ENCODE measurements at regions not wholly inside any gene's neighbourhood (a gene's known extent, or its start where the extent isn't known, plus 50 kb on each side); places are given as distances from the start of the nearest gene placed in this dataset.

DNA sequence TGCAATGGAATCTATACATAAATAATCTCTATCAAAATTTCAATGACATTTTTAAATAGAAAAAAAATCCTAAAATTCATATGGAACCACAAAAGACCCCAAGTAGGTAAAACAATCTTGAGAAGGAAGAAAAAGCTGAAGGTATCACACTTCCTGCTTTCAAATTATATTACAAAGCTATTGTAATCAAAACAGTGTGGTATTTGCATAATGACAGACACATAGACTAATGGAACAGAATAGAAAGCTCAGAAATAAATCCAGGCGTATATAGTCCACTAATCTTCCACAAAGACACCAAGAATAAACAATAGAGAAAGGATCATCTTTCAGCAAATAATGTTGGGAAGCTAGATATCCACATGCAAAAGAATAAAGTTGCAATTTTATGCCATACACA lies 699.8 kb upstream of the ID2 start:
- Mint-ChIP-seq H3K4me1 (ENCODE audit: low read depth) (peaks cover 23% of the 10 kb centered on the region), H3K27ac (no peak overlapping the region), H3K36me3 (ENCODE audit: low read depth) (no peaks in the 10 kb centered on the region), H3K4me3 (no peak overlapping the region), H3K27me3 (ENCODE audit: low read depth) (peaks cover under 1% of the 10 kb centered on the region), H3K9me3 (peaks cover 9% of the 10 kb centered on the region)

DNA sequence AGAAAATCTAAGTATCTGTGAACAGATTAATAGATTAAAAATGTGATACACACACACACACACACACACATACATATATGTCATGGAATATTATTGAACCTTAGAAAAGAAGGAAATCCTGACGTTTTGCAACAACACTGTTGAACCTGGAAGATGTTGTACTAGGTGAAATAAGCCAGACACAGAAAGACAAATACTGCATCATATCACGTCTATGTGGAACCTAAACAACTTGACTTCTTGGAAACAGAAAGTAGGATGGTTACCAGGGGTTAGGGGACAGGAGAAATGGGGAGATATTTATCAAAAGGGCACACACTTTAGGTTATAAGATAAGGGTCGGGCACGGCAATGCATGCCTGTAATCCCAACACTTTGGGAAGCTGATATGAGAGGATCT lies 698.4 kb upstream of the ID2 start:
- H3K9me3 Mint-ChIP-seq = peaks cover 9% of the 10 kb centered on the region
- H3K27ac Mint-ChIP-seq = no peak overlapping the region
- H3K4me1 Mint-ChIP-seq (ENCODE audit: low read depth) = peaks cover 23% of the 10 kb centered on the region
- no peaks in the 10 kb centered on the region for H3K36me3 Mint-ChIP-seq (ENCODE audit: low read depth)
- no peaks in the 10 kb centered on the region for H3K27me3 Mint-ChIP-seq (ENCODE audit: low read depth)
- H3K4me3 Mint-ChIP-seq = no peak overlapping the region

- no peaks in the 10 kb centered on the region for H3K36me3 Mint-ChIP-seq (ENCODE audit: low read depth)
- peaks cover 9% of the 10 kb centered on the region for H3K9me3 Mint-ChIP-seq
- H3K4me3 Mint-ChIP-seq = no peak overlapping the region
- H3K4me1 Mint-ChIP-seq (ENCODE audit: low read depth) = peaks cover 19% of the 10 kb centered on the region
- no peaks in the 10 kb centered on the region for H3K27me3 Mint-ChIP-seq (ENCODE audit: low read depth)
- no peak overlapping the region for H3K27ac Mint-ChIP-seq
Observed at GRCh38 chr2:7983912-7984311, 697.9 kb upstream of the ID2 start.

DNA sequence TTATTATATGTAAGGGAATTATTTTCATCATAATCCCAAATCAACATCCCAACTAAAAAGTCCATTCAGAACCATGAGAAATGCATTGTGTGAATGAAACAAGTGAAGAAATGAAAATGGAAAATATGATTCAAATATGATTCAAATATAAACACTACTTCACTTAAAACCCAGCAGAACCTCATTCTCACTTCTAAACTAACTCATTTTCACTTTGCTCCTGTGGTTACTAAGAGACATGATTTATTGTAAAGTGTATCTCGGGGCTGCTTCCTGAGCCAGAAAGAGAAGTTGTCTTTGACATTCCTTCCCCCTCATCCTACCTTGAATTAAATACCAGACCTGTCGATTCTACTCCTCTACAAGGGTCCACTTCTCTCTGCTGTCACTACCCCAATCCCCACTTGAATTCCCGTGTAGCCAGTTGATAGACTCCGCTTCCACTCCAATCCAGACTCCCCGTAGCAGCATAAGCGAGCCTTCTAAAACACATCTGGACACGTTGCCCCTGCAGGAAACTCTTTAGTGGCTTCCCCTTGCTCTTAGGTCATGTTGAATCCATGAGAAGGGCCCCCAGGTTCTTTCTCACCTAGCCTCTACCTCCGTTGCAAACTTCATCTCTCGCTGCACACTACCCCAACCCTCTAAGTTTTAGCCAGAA lies 697.0 kb upstream of the ID2 start:
- Mint-ChIP-seq H3K4me1 (ENCODE audit: low read depth) (peaks cover 19% of the 10 kb centered on the region), H3K27me3 (ENCODE audit: low read depth) (no peaks in the 10 kb centered on the region), H3K36me3 (ENCODE audit: low read depth) (no peaks in the 10 kb centered on the region), H3K4me3 (no peak overlapping the region), H3K27ac (peak overlapping the region; percentile 46), H3K9me3 (peaks cover 9% of the 10 kb centered on the region)

GRCh38 chr2:7986431-7986830 lies 695.4 kb upstream of the ID2 start:
- Mint-ChIP-seq H3K27ac (no peak overlapping the region), H3K36me3 (ENCODE audit: low read depth) (no peaks in the 10 kb centered on the region), H3K4me3 (no peak overlapping the region), H3K27me3 (ENCODE audit: low read depth) (no peaks in the 10 kb centered on the region), H3K4me1 (ENCODE audit: low read depth) (peaks cover 19% of the 10 kb centered on the region), H3K9me3 (peaks cover 9% of the 10 kb centered on the region)

DNA sequence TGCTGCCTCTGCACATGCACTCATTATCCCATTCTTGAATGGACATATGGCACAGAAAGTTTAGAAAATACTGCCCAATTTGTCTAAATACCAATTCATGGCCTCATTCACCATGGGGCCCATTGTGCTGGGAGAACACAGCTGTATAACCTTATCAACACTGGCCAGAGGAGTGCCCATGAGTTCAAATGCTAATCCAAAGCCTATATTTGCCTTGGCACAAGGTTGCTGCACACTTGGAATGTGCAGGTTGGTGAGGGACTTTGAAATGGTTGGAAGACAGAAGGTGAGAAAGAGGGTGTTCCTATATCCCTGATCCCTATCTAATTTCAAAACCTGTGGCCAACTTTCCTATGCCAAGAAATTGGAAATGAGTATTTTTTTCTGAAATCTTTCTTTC lies 693.9 kb upstream of the ID2 start:
- peaks cover 19% of the 10 kb centered on the region for H3K4me1 Mint-ChIP-seq (ENCODE audit: low read depth)
- H3K4me3 Mint-ChIP-seq = no peak overlapping the region
- H3K27me3 Mint-ChIP-seq (ENCODE audit: low read depth) = no peaks in the 10 kb centered on the region
- no peaks in the 10 kb centered on the region for H3K36me3 Mint-ChIP-seq (ENCODE audit: low read depth)
- H3K27ac Mint-ChIP-seq = no peak overlapping the region
- peaks cover 4% of the 10 kb centered on the region for H3K9me3 Mint-ChIP-seq

GRCh38 chr2:7988440-7988839 lies 693.4 kb upstream of the ID2 start:
- no peak overlapping the region for H3K27ac Mint-ChIP-seq
- no peak overlapping the region for H3K4me3 Mint-ChIP-seq
- H3K9me3 Mint-ChIP-seq = peaks cover 4% of the 10 kb centered on the region
- H3K4me1 Mint-ChIP-seq (ENCODE audit: low read depth) = peaks cover 15% of the 10 kb centered on the region
- no peaks in the 10 kb centered on the region for H3K36me3 Mint-ChIP-seq (ENCODE audit: low read depth)
- peaks cover 3% of the 10 kb centered on the region for H3K27me3 Mint-ChIP-seq (ENCODE audit: low read depth)

GRCh38 chr2:7989823-7990222 lies 692.0 kb upstream of the ID2 start:
- H3K9me3 Mint-ChIP-seq = peaks cover 4% of the 10 kb centered on the region
- peaks cover 8% of the 10 kb centered on the region for H3K4me1 Mint-ChIP-seq (ENCODE audit: low read depth)
- H3K4me3 Mint-ChIP-seq = no peak overlapping the region

DNA sequence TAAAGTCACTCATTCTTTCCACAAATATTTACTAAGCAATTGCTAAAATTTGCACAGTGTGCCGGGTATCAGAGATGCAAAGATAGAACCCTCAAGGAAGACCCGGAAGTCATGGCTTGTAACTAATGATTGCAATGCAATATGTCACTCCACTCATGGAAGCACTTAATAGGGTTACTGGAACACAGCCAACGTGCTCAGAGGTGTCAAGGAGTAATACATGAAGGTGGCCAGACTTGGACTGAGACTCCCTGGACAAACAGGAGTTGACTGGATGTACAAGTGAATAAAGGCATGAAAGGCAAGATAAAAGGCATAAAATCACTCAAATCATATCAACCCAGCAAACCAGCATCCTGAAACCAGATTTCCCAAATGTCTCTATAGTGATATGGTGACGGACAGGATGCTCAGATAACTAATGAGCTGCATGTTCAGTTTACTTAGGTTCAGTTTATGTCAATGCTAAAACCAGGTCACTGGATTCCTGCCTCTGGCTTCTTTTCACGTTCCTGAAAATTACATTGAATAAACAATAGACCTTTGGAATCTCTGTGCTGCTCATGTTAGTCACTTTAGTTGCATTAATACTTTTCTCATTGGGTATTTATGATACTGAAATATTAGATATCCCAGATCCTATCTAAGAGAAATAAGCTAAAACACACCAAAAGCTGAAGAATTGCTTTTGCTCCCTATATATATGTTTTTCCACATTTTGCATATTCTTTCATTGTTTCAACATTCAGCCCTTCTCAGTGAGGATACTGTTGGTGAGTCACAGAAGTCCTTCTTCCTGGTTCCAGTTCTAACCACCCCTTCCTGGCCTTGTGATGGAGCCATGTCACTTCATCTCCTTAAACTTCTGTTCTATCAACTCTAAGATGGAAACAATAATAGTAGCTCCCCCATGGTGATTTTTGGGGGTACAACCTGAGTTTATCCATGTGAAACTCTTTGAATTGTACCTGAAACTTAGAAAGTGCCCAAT lies 688.9 kb upstream of the ID2 start:
- Mint-ChIP-seq H3K4me1 (ENCODE audit: low read depth) (peaks cover 22% of the 10 kb centered on the region), H3K27me3 (ENCODE audit: low read depth) (peaks cover 3% of the 10 kb centered on the region), H3K36me3 (ENCODE audit: low read depth) (peaks cover 3% of the 10 kb centered on the region), H3K9me3 (peaks cover 4% of the 10 kb centered on the region), H3K27ac (no peak overlapping the region), H3K4me3 (no peak overlapping the region)

More at GRCh38 chr2:7989823-7990222, 692.0 kb upstream of the ID2 start:
- H3K27ac Mint-ChIP-seq = no peak overlapping the region
- H3K27me3 Mint-ChIP-seq (ENCODE audit: low read depth) = peaks cover 3% of the 10 kb centered on the region
- H3K36me3 Mint-ChIP-seq (ENCODE audit: low read depth) = no peaks in the 10 kb centered on the region

GRCh38 chr2:7994397-7994951 lies 687.4 kb upstream of the ID2 start:
- Mint-ChIP-seq H3K4me3 (no peak overlapping the region), H3K9me3 (peaks cover 4% of the 10 kb centered on the region), H3K4me1 (ENCODE audit: low read depth) (peaks cover 22% of the 10 kb centered on the region), H3K27me3 (ENCODE audit: low read depth) (peaks cover 3% of the 10 kb centered on the region), H3K36me3 (ENCODE audit: low read depth) (peaks cover 3% of the 10 kb centered on the region), H3K27ac (no peak overlapping the region)

DNA sequence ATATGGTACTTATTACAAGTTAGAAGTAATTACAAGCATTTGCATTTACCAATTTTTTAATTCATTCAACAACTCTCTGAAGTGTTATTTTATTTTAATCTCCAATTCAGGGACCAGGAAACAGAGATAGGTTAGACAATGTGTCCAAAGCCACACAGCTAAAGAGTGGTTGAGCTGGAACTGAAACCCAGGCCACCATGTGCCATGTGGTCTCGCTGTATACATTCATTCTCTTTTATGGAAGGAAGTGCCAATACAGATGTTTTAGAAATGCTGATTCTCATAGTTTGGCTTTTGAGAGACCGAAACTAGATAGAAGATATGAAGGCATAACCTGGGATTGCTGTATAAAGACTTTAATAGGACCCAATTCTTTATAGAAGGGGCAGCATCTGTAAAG lies 684.6 kb upstream of the ID2 start:
- Mint-ChIP-seq H3K36me3 (ENCODE audit: low read depth) (peaks cover 3% of the 10 kb centered on the region), H3K4me1 (ENCODE audit: low read depth) (peaks cover 22% of the 10 kb centered on the region), H3K27me3 (ENCODE audit: low read depth) (peaks cover 3% of the 10 kb centered on the region), H3K27ac (no peak overlapping the region), H3K9me3 (no peaks in the 10 kb centered on the region), H3K4me3 (no peak overlapping the region)

DNA sequence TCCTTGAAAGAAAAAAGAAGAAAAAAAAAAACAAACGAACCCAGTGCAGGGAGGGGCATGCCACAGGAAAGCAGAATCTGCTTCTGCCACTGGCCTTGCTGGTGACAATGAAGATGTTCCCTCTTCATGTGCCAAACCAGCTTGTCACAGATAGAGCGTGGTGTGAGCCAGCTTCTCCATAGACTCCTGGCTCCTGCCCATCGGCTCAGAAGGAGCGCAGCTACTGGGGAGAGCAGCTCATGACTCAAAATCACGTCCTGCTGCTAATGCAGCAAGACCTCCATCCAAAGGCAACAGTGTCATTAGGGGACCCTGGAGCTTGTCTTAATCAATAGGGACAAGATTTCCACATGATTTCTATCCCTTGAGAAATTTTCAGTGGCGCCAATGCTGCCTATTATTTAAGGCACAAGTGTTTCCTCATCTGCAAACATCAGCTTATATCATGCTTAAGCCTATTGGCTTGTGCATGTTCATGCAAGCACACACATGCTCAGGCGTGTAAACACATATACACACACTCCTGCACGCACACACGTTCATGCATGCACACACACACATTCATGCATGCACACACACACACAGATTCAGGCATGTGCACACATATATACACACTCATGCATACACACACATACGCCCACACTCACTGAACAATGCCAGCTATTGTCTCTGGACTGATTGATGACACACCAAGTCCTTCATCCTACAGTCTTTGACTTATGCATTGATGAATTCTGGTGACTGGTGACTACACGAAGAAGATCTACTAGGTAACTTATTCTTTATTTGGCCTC lies 682.0 kb upstream of the ID2 start:
- Mint-ChIP-seq H3K27me3 (ENCODE audit: low read depth) (no peaks in the 10 kb centered on the region), H3K4me3 (no peak overlapping the region), H3K27ac (no peak overlapping the region), H3K36me3 (ENCODE audit: low read depth) (peaks cover 3% of the 10 kb centered on the region), H3K4me1 (ENCODE audit: low read depth) (peaks cover 29% of the 10 kb centered on the region), H3K9me3 (no peaks in the 10 kb centered on the region)

DNA sequence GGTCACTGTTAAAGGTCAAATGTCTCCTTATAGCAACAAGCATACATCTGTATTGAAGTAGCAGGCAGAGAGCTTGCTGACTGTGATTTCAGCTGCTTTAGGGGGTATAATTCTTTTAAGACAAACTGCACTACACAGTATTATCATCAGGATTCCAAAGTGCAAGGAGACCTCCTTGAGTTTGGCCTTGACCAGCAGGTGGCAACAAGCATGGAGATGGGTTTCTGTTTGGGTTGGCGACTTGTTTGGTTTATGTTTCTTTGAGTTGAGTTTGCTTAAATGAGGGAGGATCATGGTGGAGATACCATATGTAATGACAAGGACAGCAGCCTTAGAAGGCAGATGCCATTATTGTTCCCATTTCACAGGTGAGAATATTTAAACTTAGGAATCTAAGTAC lies 681.0 kb upstream of the ID2 start:
- H3K4me3 Mint-ChIP-seq = no peak overlapping the region
- no peaks in the 10 kb centered on the region for H3K9me3 Mint-ChIP-seq
- peaks cover 23% of the 10 kb centered on the region for H3K4me1 Mint-ChIP-seq (ENCODE audit: low read depth)
- H3K36me3 Mint-ChIP-seq (ENCODE audit: low read depth) = no peaks in the 10 kb centered on the region
- H3K27ac Mint-ChIP-seq = no peak overlapping the region
- H3K27me3 Mint-ChIP-seq (ENCODE audit: low read depth) = no peaks in the 10 kb centered on the region

DNA sequence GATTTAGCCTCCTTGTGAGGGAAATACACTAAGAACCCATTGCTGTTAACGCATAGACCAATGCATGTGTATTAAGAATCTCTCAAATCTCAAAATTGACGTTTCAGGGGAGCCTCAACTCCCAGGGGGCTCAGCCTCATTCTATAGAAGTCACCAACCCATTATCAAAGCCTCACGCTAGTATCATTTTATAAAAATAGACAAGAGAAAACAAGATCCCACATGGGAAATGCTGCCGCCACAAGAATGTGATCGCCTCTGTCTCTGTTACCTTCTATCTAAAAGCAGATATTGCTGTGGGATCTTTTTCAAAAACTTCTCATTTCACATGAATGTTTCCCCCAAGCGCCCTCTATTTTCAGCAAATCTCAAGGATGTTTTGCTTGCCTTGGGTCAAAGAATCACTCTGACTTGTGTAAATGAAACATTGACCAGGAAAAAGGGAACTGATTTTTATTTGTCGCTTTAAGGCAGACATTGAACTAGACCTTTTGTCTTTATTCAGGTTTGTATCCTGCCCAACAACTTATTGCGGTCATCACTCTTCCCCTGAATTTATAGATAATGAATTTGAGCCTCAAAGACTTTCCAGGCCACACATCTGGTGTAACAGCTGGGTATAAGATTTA lies 679.0 kb upstream of the ID2 start:
- peaks cover 7% of the 10 kb centered on the region for H3K4me1 Mint-ChIP-seq (ENCODE audit: low read depth)
- no peak overlapping the region for H3K4me3 Mint-ChIP-seq
- no peaks in the 10 kb centered on the region for H3K9me3 Mint-ChIP-seq
- no peaks in the 10 kb centered on the region for H3K36me3 Mint-ChIP-seq (ENCODE audit: low read depth)
- H3K27me3 Mint-ChIP-seq (ENCODE audit: low read depth) = no peaks in the 10 kb centered on the region
- no peak overlapping the region for H3K27ac Mint-ChIP-seq
